ENCODE measurements at regions not wholly inside any gene's neighbourhood (a gene's known extent, or its start where the extent isn't known, plus 50 kb on each side); places are given as distances from the start of the nearest gene placed in this dataset.

GRCh38 chr4:163865010-163865409 is 370.5 kb downstream of the TMA16 start:
- TF ChIP-seq CTCF (IDR thresholded peaks at IDR 0.05), result no peak
- TF ChIP-seq ZFX (IDR thresholded peaks at IDR 0.05; ENCODE audit: borderline replicate concordance), result no peak

All from 22Rv1 (cell line).